Mesenchymal stem cell (in vitro differentiated cells and primary cell): ENCODE measurements at regions not wholly inside any gene's neighbourhood (a gene's known extent, or its start where the extent isn't known, plus 50 kb on each side); places are given as distances from the start of the nearest gene placed in this dataset.

Source experiments
- DNase-seq: peaks from one replicate; pipeline ENCODE4 v3.0.0-alpha.2; 2013
- H2AFZ ChIP-seq: one replicate; pipeline ENCODE4 v1.6.1; 2013; ENCODE audit warnings: low read depth, mild to moderate bottlenecking, control low read depth, inconsistent platforms, low read length, moderate library complexity
- H2AK5ac ChIP-seq: 2 replicates; pipeline ENCODE4 v1.6.1; 2013; ENCODE audit warnings: low read length, moderate library complexity, mild to moderate bottlenecking, inconsistent platforms; ENCODE audit not compliant: severe bottlenecking
- H2BK120ac ChIP-seq: one replicate; pipeline ENCODE4 v1.6.1; 2013; ENCODE audit warnings: low read depth, mild to moderate bottlenecking, inconsistent platforms, low read length, moderate library complexity
- H2BK12ac ChIP-seq, 2 experiments: one replicate each; pipeline ENCODE4 v1.6.1; 2013; ENCODE audit warnings: inconsistent platforms in 2 of 2, low read length in 2 of 2, mild to moderate bottlenecking in 2 of 2, moderate library complexity in 2 of 2, control low read depth in 1 of 2
- H2BK15ac ChIP-seq: one replicate; pipeline ENCODE4 v1.6.1; 2013; ENCODE audit warnings: mild to moderate bottlenecking, low read depth, inconsistent platforms; ENCODE audit not compliant: poor library complexity, severe bottlenecking
- H2BK5ac ChIP-seq: 2 replicates; pipeline ENCODE4 v1.6.1; 2013; ENCODE audit warnings: low read depth, mild to moderate bottlenecking, low read length, control low read depth, inconsistent platforms; ENCODE audit not compliant: poor library complexity, severe bottlenecking
- H3K14ac ChIP-seq, 2 experiments: one replicate each; pipeline ENCODE4 v1.6.1; 2013; ENCODE audit warnings: inconsistent platforms in 2 of 2, low read length in 2 of 2, control low read depth in 1 of 2, mild to moderate bottlenecking in 1 of 2, moderate library complexity in 1 of 2
- H3K18ac ChIP-seq, 2 experiments: one replicate each; pipeline ENCODE4 v1.6.1; 2013; ENCODE audit warnings: inconsistent platforms in 2 of 2, low read length in 2 of 2, control low read depth in 1 of 2, low read depth in 1 of 2, mild to moderate bottlenecking in 1 of 2
- H3K23ac ChIP-seq, 2 experiments: one replicate each; pipeline ENCODE4 v1.6.1; 2013; ENCODE audit warnings: inconsistent platforms in 2 of 2, low read length in 2 of 2, mild to moderate bottlenecking in 2 of 2, moderate library complexity in 2 of 2, control low read depth in 1 of 2
- H3K27ac ChIP-seq: 2 replicates; pipeline ENCODE4 v1.5.1; 2013; ENCODE audit warnings: mild to moderate bottlenecking, moderate library complexity, low read length, control low read depth, inconsistent platforms; ENCODE audit not compliant: poor library complexity, severe bottlenecking
- H3K27me3 ChIP-seq, 2 experiments: 2 replicates each; pipeline versions ENCODE4 v1.6.1 to v1.7.0; 2013; ENCODE audit warnings: low read length in 2 of 2, mild to moderate bottlenecking in 2 of 2, moderate library complexity in 2 of 2, control low read depth in 1 of 2, inconsistent platforms in 1 of 2; ENCODE audit not compliant: control insufficient read depth in 1 of 2, insufficient read depth in 1 of 2
- H3K36me3 ChIP-seq, 2 experiments: 2 replicates each; pipeline versions ENCODE4 v1.6.1 to v1.7.0; 2013; ENCODE audit warnings: low read length in 2 of 2, control low read depth in 1 of 2, inconsistent platforms in 1 of 2, low read depth in 1 of 2, mild to moderate bottlenecking in 1 of 2; ENCODE audit not compliant: insufficient read depth in 2 of 2, control insufficient read depth in 1 of 2
- H3K4ac ChIP-seq, 2 experiments: one replicate each; pipeline ENCODE4 v1.6.1; 2013; ENCODE audit warnings: inconsistent platforms in 2 of 2, low read length in 2 of 2, mild to moderate bottlenecking in 2 of 2, moderate library complexity in 2 of 2, control low read depth in 1 of 2, low read depth in 1 of 2
- H3K4me1 ChIP-seq: 2 replicates; pipeline ENCODE4 v1.6.1; 2013; ENCODE audit warnings: low read depth, low read length, control low read depth; ENCODE audit not compliant: control insufficient read depth, insufficient read depth
- H3K4me2 ChIP-seq: 2 replicates; pipeline ENCODE4 v1.6.1; 2013; ENCODE audit warnings: low read length, mild to moderate bottlenecking, inconsistent platforms; ENCODE audit not compliant: poor library complexity, severe bottlenecking
- H3K4me3 ChIP-seq, 2 experiments: 2 replicates each; pipeline versions ENCODE4 v1.5.1 to v1.7.0; 2013; ENCODE audit warnings: low read length in 2 of 2, mild to moderate bottlenecking in 2 of 2, control low read depth in 1 of 2, low read depth in 1 of 2; ENCODE audit not compliant: insufficient read depth in 1 of 2
- H3K79me1 ChIP-seq: replicated peaks from 2 replicates; pipeline ENCODE4 v1.6.1; 2013; ENCODE audit warnings: mild to moderate bottlenecking, control low read depth, low read length, inconsistent platforms; ENCODE audit not compliant: poor library complexity, severe bottlenecking
- H3K9ac ChIP-seq: 2 replicates; pipeline ENCODE4 v1.7.0; 2013; ENCODE audit warnings: mild to moderate bottlenecking, low read length, moderate library complexity
- H3K9me3 ChIP-seq: 2 replicates; pipeline ENCODE4 v1.7.0; 2013; ENCODE audit warnings: mild to moderate bottlenecking, low read length; ENCODE audit not compliant: control insufficient read depth
- H4K8ac ChIP-seq: one replicate; pipeline ENCODE4 v1.6.1; 2013; ENCODE audit warnings: inconsistent platforms, mild to moderate bottlenecking, low read length, moderate library complexity
- H4K91ac ChIP-seq: one replicate; pipeline ENCODE4 v1.6.1; 2013; ENCODE audit warnings: mild to moderate bottlenecking, low read length, inconsistent platforms
- WGBS: methylation state at CpG from one replicate; pipeline ENCODE4 v1.1.7; 2013; ENCODE audit warnings: mixed read lengths; 5-methylcytosine and 5-hydroxymethylcytosine counted together

DNA sequence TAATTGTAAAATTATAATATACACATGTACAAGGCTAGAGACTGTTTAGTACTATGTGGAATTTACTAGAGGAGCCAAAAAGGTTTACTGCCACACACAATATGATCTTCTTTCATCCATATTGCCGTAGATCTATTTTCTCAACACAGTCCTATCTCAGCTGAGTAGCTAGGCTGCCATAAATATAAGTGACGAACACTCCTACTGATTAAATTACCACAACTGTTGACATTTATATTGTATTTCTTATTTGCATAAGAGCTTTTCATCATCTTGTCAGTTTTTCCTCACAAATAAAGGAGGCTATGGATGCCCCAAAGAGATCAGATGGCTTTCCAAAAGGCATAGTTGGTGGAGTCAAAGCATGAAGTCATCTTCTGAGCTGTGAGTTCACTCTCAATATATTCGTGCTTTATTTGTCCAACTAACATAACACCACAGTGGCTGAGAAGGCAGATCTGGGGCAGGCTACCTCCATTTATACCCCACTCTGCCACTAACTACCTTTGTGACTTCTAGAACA is 78.6 kb downstream of the CCDC59 start:
- no peak overlapping the region for H3K4ac ChIP-seq
- no peak overlapping the region for H3K9ac ChIP-seq
- DNase-seq: no peak
- 54% methylated on average over 2 of the region's 3 CpGs for WGBS
- no peak overlapping the region for H3K23ac ChIP-seq
- no peaks in the 10 kb centered on the region for H3K36me3 ChIP-seq
- H3K14ac ChIP-seq: no peak overlapping the region
- H3K9me3 ChIP-seq: peaks cover 16% of the 10 kb centered on the region
- no peak overlapping the region for H2AFZ ChIP-seq
- H2BK12ac ChIP-seq: no peak overlapping the region
- no peak overlapping the region for H2BK5ac ChIP-seq
- no peaks in the 10 kb centered on the region for H3K4me1 ChIP-seq
- no peak overlapping the region for H3K18ac ChIP-seq
- no peak overlapping the region for H4K8ac ChIP-seq
- H3K4me2 ChIP-seq: no peak overlapping the region
- no peak overlapping the region for H2BK15ac ChIP-seq
- H2BK120ac ChIP-seq: no peak overlapping the region
- no peak overlapping the region for H3K27ac ChIP-seq
- no peak overlapping the region for H3K4me3 ChIP-seq
- H3K27me3 ChIP-seq: no peaks in the 10 kb centered on the region
- no peak overlapping the region for H4K91ac ChIP-seq
- no peak overlapping the region for H2AK5ac ChIP-seq
- no peaks in the 10 kb centered on the region for H3K79me1 ChIP-seq

- H3K14ac ChIP-seq: no peak overlapping the region
- no peak overlapping the region for H2BK120ac ChIP-seq
- H2AFZ ChIP-seq: no peak overlapping the region
- no peaks in the 10 kb centered on the region for H3K36me3 ChIP-seq
- no peak overlapping the region for H2AK5ac ChIP-seq
- no peak overlapping the region for H4K91ac ChIP-seq
- no peak overlapping the region for H3K18ac ChIP-seq
- no peak overlapping the region for H3K4me3 ChIP-seq
- H3K9me3 ChIP-seq: peaks cover 9% of the 10 kb centered on the region
- no peak overlapping the region for H2BK5ac ChIP-seq
- H3K4me2 ChIP-seq: no peak overlapping the region
- no peaks in the 10 kb centered on the region for H3K4me1 ChIP-seq
- H3K4ac ChIP-seq: no peak overlapping the region
- no peak overlapping the region for H3K23ac ChIP-seq
- WGBS: 89% methylated on average over 4 of the region's 4 CpGs
- H3K79me1 ChIP-seq: no peaks in the 10 kb centered on the region
- no peak for DNase-seq
- no peak overlapping the region for H4K8ac ChIP-seq
- no peak overlapping the region for H2BK15ac ChIP-seq
- no peak overlapping the region for H3K9ac ChIP-seq
- no peak overlapping the region for H3K27ac ChIP-seq
- no peaks in the 10 kb centered on the region for H3K27me3 ChIP-seq
- H2BK12ac ChIP-seq: no peak overlapping the region
These were observed 80.6 kb downstream of the CCDC59 start for GRCh38 chr12:82277582-82277981.

- H3K27ac ChIP-seq: no peak overlapping the region
- no peak overlapping the region for H3K23ac ChIP-seq
- H3K14ac ChIP-seq: no peak overlapping the region
- no peak overlapping the region for H2AFZ ChIP-seq
- H3K18ac ChIP-seq: no peak overlapping the region
- H4K91ac ChIP-seq: no peak overlapping the region
- DNase-seq: no peak
- no peak overlapping the region for H2AK5ac ChIP-seq
- no peak overlapping the region for H2BK15ac ChIP-seq
- no peaks in the 10 kb centered on the region for H3K27me3 ChIP-seq
- H2BK120ac ChIP-seq: no peak overlapping the region
- H3K4me3 ChIP-seq: no peak overlapping the region
- no peaks in the 10 kb centered on the region for H3K36me3 ChIP-seq
- H3K9ac ChIP-seq: no peak overlapping the region
- H3K79me1 ChIP-seq: no peaks in the 10 kb centered on the region
- no peaks in the 10 kb centered on the region for H3K4me1 ChIP-seq
- H2BK12ac ChIP-seq: no peak overlapping the region
- H3K4me2 ChIP-seq: no peak overlapping the region
- WGBS: 66% methylated on average over 4 of the region's 4 CpGs
- no peak overlapping the region for H3K4ac ChIP-seq
- H3K9me3 ChIP-seq: no peaks in the 10 kb centered on the region
- H4K8ac ChIP-seq: no peak overlapping the region
- H2BK5ac ChIP-seq: no peak overlapping the region
These were observed 115.5 kb downstream of the CCDC59 start for GRCh38 chr12:82242729-82243128.

DNA sequence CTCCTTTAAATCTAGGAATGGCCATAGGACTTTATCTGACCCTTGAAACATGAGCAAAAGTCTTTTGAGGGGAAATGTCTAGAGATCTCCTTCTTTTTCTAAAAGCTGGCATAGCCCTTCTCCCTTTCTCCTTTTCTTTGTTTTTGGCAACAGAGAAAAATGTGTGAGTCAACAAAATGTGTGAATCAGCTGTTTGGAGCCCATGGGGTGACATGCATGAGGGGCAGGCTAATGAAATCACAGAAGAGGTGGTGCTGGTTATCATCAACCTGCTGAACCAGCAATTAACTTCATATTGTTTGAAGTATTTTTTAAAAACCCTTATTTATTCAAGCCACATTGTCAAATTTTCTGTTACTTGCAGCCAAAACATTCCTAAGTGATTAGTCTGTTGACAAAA is 132.3 kb downstream of the CCDC59 start:
- Histone ChIP-seq H3K4me2 (no peak overlapping the region), H3K9ac (no peak overlapping the region), H3K9me3 (peaks cover 5% of the 10 kb centered on the region), H2AK5ac (no peak overlapping the region), H3K14ac (no peak overlapping the region), H2BK12ac (no peak overlapping the region), H3K4ac (no peak overlapping the region), H4K91ac (no peak overlapping the region), H4K8ac (no peak overlapping the region), H3K18ac (no peak overlapping the region), H3K27ac (no peak overlapping the region), H2BK120ac (no peak overlapping the region), H2AFZ (no peak overlapping the region), H3K4me3 (no peak overlapping the region), H2BK15ac (no peak overlapping the region), H3K27me3 (no peaks in the 10 kb centered on the region), H3K36me3 (no peaks in the 10 kb centered on the region), H2BK5ac (no peak overlapping the region), H3K23ac (no peak overlapping the region), H3K4me1 (no peaks in the 10 kb centered on the region), H3K79me1 (no peaks in the 10 kb centered on the region)
- DNase-seq: no peak
